Upper lobe of left lung (tissue), 4 donors: ENCODE measurements at regions not wholly inside any gene's neighbourhood (a gene's known extent, or its start where the extent isn't known, plus 50 kb on each side); places are given as distances from the start of the nearest gene placed in this dataset.

Experiments used
- CTCF ChIP-seq, 6 experiments: fragments of 450-650 bp in 4 of 6; fragments of 200-600 bp in 2 of 6; sonication (generic) in 2 of 6; IDR thresholded peaks; one replicate each; pipeline ENCODE4 v1.5.1; 2016 to 2019; ENCODE audit warnings: antibody characterized with exemption in 6 of 6
- EP300 ChIP-seq, 4 donors: sonication (generic); formaldehyde crosslinking; IDR thresholded peaks; one replicate each; pipeline ENCODE4 v1.5.1; 2017; ENCODE audit warnings: antibody characterized with exemption in 4 of 4, control low read depth in 2 of 4
- POLR2A ChIP-seq, 4 donors: fragments of 450-650 bp; IDR thresholded peaks; one replicate each; pipeline ENCODE4 v1.5.1; 2016 to 2017; ENCODE audit warnings: antibody characterized with exemption in 4 of 4, mild to moderate bottlenecking in 2 of 4
- POLR2AphosphoS5 ChIP-seq, 2 donors: sonication (generic); formaldehyde crosslinking; IDR thresholded peaks; one replicate each; pipeline ENCODE4 v1.5.1; 2017; ENCODE audit warnings: antibody characterized with exemption in 2 of 2

GRCh38 chr10:124336186-124336585, 82.5 kb downstream of the OAT start:
- TF ChIP-seq CTCF (IDR thresholded peaks at IDR 0.05), result no peak
- no peak for TF ChIP-seq POLR2A (IDR thresholded peaks at IDR 0.05)
- TF ChIP-seq POLR2AphosphoS5 (IDR thresholded peaks at IDR 0.05), result no peak
- no peak for TF ChIP-seq EP300 (IDR thresholded peaks at IDR 0.05)
